NCI-H1092 treated with DMSO at 0.1 percent for 48 hours (cell line): ENCODE measurements at regions not wholly inside any gene's neighbourhood (a gene's known extent, or its start where the extent isn't known, plus 50 kb on each side); places are given as distances from the start of the nearest gene placed in this dataset.
"Not testable (repeated sequence)": the region's sequence is repeated elsewhere in the genome, so short reads cannot be mapped to it uniquely, and the experiment has no call there.

ENCODE experiments used
- DNase-seq: peaks from one replicate; lab custom pipeline; 2025; lab: John Stamatoyannopoulos, UW

DNA sequence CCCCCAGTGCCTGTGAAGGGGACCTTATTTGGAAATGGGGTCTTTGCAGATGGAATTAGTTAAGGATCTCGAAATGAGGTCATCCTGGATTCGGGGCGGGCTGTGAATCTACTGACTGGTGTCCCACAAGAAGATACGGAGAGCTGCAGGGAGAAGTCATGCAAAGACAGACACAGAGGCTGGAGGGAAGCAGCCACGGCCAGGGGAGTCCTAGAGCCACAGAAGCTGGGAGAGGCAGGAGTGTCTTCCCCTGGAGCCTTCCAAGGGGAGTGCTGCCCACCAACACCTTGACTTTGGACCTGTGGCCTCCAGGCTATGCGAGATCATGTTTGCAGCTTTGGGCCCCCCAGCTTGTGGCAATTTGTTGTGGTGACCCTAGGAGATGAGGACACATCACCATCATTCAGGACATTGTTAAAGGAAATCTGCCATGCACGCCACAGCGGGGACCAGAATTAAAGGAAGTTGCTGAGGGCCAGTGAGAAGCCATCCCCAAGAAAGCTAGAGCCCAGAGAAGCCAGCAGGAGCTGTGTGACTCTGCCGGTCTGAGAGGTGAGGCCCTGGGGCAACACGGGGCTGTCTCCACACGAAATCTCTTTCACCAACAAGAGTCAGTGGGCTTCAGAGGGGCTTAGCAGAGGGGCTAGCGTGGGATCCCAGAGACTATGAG, 434.7 kb downstream of the BRD1 start:
- no peak for DNase-seq

DNA sequence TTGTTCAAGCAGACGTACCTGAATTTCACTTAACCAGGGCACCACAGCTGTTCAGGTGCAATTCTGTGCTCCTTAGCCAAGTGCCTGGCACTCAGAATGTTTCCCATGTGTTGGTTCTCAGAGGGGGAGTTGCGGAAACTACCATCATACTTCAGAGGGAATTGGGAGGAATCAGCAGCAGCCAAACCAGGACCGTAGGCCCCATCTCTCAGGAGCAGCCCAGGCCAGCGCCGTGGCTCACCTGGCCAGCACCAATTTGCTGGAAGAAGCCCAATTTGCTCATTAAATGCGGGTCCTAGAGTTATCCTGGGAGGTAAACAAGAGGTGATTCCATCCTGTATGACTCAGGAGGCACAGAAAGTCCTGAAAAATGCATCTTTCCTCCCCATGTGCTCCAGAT, 435.4 kb downstream of the BRD1 start:
- no peak for DNase-seq

DNA sequence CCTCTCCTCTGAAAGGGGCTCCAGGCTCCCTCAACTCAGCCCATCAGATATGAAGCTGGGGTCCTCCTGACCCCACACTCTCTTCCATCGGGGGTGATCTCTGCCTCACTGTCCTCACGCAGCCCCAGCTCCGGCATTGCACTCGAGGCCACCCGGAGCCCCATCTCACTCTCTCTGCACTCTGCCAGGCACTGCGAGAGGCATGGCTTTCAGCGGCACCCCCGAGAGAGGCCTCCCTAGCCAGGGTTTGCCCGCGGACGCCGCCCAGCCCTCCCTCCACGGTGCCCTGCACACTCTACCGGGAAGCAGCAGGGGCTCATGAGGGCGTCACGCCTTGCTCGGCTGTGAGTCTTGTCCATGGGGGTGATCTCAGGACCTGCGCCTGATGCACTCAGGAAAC, 436.2 kb downstream of the BRD1 start:
- DNase-seq = no peak

DNA sequence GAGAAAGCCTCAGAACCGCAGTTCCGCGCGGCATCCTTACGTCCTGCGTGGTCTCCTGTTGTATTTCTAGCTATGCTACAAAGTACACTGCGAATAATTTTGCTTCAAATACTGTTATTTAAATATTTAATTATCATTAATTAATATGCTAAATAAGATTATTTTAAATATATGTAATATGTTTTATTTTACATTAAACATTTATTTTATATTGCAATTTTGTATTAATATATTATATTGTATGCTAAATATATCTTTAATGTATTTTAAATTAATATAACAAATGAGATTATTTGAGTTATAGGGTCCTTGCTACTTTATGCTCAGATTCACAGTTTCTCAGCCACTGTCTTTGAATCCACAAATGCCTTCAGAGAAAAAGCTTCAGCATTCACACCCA, 436.7 kb downstream of the BRD1 start:
- no peak for DNase-seq

DNA sequence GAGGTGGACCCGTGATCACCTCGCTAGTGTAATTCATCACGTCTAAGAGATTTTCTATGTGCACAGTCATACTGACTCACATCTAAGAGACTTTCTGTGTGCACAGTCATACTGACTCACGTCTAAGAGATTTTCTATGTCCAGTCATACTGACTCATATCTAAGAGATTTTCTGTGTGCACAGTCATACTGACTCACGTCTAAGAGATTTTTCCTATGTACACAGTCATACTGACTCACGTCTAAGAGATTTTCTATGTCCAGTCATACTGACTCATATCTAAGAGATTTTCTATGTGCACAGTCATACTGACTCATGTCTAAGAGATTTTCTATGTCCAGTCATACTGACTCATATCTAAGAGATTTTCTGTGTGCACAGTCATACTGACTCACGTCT, 443.8 kb downstream of the BRD1 start:
- not testable (repeated sequence) for DNase-seq

DNA sequence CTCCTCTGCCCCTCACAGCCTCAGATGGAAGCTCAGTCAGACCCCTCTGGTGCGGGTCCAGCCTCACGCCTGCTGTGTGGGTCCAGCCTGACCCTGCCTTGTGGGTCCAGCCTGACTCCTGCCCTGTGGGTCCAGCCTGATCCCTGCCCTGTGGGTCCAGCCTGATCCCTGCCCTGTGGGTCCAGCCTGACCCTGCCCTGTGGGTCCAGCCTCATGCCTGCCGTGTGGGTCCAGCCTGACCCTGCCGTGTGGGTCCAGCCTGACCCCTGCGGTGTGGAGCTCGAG, 445.3 kb downstream of the BRD1 start:
- DNase-seq = no peak

DNA sequence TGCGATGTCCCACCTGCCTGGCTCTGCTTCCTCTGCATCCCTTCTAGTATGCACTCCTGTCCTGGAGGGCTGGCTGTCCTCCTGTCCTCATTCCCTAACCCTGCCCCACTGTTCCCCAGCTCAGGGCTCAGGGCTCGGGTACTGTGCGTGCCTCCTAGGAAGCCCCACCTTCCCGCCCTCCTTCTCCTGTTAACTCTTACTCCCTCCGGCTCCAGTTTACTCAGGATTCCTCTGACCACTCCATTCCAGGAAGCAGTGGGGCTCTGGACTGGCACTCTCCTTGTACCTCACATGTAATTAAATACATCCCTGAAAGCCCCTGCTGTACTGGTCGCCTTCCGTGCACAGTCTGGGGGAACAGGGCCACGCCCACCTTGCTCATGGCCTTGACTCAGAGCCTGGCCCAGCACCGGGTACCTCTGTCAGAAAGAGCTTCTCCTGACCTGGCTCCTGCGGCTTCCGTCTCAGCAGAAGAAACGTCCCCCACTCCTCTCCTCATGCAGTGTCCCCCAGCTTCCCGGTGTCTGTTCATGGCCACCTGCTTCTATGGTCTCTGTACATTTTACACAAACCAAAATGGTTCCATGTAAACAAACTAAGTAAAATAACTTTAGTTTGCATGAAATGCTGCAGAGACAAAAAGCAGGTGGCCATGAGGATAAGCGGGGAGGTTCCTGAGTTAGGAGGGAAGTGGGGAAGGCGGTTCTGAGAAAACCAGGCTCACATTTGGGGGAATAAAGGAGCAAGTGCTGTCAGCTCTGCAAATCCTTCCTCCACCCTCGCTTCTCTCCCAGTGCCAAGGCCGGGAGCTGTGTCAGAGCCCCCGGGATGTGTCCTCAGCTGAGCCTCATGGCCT, 445.9 kb downstream of the BRD1 start:
- no peak for DNase-seq

DNA sequence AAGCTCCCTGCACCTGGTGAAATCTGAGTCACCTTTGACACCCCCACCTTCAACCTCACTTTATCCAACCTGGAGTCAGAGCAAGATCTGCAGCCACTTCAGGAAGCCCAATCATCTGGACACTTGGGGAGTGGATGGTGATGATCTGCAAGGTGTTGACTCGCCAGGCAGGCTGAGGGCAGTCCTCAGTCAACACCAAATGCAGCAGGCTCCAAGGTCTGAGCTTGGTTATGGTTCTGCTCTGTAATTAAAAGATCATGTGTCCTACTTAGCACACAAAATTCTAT, 446.9 kb downstream of the BRD1 start:
- no peak for DNase-seq

DNA sequence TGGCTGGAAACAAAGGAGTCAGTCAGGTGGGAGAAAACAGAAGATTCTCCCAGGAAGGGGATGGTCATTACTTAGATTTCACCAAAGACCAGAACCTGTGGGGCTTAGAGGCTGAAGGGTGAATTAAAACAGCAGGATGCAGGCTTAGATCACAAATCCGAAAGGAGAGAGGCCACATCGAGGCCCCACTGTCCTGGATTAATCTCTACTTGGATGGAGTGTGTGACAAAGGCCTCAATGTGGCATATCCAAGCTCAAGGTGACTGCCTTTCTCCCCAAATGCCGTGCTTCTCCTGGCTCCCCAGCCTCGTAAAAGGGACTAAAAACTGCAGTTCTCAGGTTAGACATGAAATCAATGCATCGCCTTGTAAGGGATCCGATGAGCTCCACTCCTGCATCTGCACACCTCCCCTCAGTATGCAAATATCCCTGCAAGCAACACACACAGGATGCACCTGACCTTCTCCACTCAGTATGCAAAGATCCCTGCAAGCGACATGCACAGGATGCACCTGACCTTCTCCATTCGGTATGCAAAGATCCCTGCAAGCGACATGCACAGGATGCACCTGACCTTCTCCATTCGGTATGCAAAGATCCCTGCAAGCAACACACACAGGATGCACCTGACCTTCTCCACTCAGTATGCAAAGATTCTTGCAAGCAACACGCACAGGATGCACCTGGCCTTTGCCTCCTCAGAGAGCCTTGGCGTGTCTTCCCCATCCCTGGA, 447.4 kb downstream of the BRD1 start:
- DNase-seq = no peak

DNA sequence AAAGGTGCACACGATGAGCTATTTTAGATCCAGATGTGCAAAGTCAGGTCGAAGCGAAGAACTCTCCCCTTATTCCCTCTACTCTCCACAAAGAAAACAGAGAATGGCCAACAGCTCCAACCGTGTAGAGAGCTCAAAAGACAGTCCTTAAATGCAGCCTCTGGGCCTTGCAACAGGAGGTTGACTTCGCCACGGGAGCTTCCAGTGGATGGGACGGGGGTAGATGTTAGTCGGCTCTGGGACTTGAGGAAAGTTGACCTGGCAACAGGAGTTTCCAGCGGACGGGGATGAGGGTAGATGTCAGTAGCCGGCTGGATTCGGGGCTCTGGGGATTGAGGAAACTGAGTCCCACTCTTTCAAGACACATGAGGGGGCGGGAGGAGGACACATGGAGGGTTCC, 450.4 kb downstream of the BRD1 start:
- DNase-seq = no peak

DNA sequence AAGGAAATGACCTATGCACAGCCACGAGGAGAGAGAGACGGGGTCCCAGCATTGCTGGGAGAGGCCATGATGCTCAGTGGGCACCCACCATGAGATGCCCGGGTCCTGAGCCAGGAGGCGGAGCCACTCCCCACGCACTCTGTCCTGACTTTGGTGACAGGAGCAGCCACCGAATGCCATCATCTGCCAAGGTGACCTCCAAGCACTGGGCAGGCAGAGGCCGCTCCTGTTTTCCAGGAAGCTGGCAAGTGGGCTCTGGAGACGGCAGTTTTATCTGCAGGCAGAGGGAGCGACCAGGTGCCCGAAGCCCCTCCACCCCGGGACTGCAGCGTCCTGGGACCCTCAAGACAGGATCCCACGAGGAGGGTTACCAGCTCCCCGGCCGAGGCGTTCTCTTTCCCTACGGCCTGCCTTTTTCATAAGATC, 453.9 kb downstream of the BRD1 start:
- DNase-seq = no peak

DNA sequence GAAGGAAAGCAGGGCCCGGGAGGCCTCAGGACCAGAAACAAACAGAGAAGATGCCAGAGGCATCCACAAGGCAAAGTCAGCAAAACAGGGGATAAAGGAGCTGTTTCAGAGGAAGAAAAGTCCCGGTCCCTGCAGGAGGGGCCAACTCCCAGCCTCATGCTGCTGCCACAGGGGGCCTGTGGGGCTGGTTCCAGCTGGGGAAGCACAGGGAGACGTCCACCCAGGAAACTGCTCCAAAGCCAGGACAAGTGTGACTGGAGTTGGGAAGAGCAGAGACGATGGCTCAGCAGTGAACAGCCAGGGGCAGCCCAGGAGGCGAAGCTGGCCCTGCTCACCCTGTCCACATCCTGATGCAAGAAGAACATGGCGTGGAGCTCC, 454.4 kb downstream of the BRD1 start:
- no peak for DNase-seq

DNA sequence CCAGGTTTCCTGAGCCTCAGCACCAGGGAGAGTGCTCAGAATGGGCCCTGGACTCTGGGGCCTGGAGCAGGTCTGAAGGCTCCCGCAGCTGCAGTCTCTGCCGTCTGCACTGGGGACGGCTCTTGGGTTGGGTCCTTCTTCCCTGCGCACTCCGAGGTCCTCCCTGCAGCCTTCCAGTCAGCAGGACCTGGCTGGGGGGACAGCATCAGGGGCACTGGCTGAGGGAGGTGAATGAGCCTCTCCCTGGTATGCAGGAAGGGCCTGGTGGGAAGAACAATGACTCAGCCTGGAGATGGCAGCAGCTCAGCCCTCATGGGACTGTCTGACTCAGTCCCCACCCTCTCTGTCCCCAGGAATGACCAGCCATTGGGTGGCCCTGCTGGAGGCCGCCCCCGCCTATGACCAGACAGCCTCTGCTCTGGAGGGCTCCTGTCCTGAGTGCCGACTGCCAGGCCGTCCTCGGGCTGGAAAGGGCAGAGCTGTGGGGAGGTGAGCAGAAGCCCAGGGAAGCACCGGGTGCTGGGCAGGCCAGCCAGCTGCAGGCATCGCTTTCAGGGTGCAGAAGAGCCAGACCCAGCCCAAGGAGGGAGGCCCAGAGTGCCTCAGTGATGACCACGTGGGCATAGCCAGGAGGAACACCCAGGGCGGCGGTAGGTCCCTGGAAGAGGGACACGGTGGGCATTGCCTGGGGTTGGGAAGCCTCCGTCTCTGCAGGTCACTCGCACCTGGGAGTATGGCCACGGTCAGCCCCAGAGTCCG, 455.0 kb downstream of the BRD1 start:
- no peak for DNase-seq

DNA sequence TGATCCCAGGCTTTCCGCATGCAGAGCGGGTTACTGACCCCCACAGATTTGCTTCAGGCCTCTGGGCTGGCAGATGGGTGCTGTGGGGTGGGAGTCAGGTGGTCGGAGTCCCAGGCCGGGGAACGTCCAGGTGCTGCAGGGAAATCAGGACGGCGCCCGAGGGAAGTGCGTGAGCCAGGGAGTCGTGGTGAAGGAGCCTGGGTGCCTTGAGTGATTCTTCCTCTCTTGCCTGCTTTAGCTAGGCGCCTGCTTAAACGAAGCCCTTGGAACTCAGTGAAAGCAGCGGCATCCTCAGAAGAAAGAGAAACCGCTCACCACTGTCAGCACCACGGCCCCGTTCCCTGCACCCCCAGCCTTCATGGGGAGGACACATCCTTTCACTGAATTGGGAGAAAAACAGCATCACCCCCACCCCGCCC, 455.6 kb downstream of the BRD1 start:
- no peak for DNase-seq

DNA sequence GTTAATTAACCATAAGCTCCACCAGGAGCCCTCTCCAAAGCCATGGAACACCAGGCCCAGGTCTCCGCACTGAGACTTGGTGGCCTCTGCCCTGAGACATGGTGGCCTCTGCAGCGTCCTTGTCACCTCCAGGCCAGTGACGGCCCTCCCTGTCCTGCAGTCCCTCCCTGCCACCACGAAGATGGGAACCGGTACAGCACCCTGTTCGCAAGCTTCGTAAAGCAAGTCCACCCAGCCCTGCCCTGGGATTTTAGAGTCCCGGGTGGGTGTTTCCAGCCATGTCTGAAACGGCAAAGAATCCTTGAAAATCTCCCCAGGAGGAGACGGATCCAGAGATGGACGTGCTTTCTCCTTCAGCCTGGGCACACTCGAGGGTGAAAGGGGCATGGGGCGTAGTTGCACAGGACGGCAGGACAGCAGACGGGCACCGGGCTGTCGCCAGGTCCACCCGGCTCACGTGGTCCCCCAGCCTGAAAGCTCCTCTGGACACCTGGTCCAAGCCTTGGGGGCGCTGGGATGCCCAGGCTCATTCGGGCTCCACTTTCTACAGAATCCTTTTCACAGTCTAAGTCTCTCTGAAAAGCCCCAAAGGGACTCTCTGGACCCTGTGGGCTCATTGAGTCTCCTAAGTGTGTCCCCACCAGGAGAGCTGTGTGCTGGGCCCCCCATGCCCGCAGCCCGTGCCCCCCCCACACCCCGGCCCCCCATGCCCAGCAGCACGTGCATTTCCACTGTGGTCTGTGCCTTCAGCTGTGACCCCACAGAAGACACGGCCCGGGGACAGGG, 456.2 kb downstream of the BRD1 start:
- no peak for DNase-seq

DNA sequence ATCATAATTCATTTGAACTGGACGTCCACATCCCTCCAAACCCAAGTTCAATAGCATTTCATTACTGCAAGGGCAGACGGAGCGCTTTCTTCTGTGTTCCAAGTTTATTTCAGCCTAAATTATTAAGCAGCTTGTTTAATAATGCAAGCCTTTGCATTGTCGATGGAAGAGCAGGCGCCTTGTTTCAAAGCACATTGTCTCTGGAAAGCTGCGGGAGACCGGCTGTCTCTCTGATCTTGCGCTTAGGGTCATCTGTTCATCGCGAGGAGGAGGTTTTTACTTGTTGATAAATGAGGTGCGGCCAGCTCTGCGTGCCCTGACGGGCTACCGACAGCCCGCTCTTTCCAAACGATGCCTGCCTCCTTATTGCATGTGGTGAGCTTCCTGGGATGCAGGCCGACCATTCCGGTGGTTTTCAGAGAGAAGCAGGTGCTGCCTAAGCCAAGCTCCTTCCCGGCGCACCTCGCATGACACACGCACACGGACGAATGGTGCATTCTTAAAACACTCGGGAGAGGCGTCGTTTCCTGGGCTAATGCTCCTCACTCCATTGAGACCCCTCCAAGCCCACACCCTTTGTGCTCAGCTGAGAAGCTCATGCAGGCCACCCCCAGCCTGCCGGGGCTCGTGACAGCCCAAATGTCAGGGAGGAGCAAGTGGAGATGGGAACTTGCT, 456.9 kb downstream of the BRD1 start:
- DNase-seq = no peak

DNA sequence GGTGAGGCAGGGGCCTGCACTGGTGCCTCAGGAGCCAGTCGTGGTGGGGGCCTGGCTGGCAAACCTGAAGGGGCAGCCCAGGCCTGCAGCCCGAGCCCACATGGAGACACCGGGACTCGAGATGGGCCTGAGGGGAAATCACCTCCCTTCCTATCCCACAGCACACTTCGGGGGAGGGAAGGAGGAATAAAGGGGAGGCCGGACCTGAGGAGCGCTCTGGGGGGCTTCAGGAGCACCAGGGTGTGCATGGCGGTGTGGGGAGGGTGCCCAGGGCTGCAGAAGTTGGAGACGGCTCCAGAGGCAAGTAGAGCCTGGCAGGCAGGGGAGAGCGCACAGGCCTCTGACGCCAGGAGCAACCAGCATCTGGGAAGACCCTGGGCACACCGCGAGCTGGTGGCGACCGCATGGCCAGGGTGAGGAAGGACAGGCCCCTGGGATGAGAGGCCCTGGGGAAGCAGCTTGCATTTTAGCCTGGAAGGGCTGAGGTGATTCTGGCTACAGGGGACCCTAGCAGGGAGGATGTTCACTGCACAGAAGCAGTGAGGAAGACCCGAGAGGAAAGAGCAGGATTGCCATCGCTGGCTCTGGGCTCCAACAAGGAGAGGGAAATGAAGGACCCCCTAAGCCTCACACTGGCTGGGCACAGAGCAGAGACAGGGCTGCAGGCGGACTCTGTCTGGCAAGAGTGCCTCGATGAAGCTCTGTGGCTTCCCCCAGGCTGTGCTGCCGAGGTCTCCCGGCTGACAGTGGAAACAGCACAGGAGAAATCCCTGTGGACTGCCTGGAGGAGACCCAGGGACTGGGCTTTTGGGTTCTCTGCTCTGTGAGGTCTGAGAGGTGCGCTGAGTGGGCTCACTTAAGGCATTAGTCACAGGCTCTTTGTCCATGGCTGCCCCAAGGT, 457.7 kb downstream of the BRD1 start:
- DNase-seq = no peak

DNA sequence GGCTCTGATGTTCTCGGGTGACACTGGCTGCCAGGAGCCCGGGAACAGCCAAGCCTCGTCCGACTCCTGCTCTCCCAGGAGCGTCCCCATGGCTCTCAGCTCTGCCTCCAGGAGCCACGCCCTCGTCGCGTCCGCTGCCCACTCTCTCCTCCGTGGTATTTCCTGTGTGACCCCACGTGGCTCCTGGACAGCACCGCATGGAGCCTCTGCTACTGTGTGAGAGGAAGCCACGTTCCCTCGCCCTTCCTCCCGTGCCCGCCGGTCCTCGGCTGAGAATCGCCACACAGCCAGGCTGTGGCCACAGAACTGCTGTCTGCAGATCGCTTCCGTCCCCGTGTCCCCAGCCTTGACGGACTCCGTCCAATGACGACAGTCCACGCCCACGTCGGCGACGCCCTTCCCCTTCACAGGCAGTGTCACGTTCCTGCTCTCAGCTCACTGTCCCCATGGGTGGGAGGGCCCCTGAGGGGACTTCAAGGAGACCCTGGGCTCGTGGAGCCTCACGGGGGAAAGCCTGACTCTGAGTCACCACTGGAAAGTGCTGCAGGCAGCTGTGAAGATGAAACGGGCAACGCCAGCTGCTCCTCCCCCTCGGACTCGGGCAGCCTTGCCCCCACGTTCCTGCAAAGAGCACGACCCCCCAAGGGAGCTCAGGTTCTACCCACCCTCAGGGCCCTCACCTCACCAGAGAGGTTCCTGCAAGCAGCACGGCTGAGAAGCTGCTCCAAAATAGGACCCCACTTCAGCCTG, 458.5 kb downstream of the BRD1 start:
- no peak for DNase-seq

DNA sequence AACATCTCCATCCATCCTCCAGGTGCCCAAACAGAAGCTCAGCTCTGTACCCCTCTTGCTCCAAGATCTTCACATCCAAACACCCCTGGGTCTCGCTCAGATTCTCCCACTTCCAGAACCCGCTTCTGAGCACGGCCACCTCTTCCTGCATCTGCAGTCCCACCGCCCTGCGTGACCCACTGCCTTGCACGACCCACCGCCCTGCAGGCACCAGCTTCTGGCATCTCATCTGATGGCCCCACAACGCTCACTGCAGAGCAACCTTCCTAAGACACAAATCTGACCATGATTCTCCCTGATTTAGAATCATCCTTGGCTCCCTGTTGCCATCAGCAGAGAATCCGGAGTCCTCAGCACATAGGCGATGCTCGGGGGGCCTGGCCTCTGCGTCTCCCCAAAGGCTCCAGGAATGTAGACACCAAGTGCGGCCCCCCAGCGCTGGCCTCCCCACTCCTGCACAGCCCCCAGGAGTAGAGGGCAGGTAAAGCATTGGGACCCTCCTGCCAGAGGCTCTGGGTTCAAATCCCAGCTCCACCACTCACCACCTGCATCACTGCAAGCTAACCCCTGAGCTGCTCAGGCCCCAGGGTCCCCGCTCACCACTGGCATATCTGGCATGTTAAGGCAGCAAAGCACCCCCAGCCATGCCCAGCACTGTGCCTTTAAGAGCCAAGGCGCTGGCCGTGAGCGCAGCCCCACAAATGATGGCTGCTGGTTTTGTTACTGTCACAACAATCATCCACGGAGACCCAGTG, 459.3 kb downstream of the BRD1 start:
- no peak for DNase-seq
